Activated CD4-positive, alpha-beta T cell treated with anti-CD3 and anti-CD28 coated beads, Interleukin-2, Interleukin-4, amounts not matched to agents 100 ng/mL and 50 ng/mL, durations not matched to agents 16 hours and 8 hours (primary cell): ENCODE measurements at regions not wholly inside any gene's neighbourhood (a gene's known extent, or its start where the extent isn't known, plus 50 kb on each side); places are given as distances from the start of the nearest gene placed in this dataset.

Source experiments
- DNase-seq: peaks from one replicate; pipeline ENCODE4 v3.0.0-alpha.2; 2020; ENCODE audit warnings: low spot score

DNA sequence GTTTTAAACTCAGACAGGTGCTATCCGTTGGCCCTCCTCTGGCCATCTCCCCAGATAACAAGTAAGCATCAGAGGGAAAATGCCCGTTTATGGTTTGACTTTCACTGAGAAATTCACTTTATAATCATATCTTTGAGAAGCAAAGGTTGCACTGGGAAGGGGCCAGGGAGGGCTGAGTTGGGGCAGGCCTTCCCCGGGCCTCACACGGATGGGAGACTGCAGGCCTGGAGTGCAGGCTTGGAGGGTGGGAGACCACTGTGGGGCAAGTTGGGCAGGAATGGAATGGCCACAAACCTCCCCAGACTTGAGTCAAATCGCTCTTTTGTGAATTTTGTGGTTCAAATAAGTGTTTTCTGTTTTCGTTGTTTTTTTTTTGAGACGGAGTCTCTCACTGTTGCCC is 451.7 kb downstream of the TSHZ3 start:
- no peak for DNase-seq

- no peak for DNase-seq
These were observed 452.2 kb downstream of the TSHZ3 start for GRCh38 chr19:30897034-30897433.

- no peak for DNase-seq
These were observed 452.7 kb downstream of the TSHZ3 start for GRCh38 chr19:30896554-30896953.

DNA sequence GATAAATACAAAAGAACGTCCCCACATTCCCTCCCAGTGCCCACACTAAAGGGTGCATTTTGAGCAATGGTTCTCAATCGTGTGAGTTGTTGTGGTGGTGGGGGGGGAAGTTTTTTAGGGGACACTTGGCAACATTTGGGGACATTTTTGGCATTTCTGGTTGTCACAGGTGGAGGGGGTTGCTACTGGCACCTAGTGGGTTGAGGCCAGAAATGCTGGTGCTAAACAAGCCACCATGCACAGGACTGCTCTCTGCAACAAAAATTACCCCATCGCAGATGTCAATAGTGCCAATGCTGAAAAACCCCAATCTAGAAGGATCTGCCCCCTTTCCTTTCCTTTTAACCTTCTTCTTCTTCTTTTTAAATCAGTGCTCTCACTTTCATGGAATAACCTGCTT is 453.3 kb downstream of the TSHZ3 start:
- no peak for DNase-seq

DNA sequence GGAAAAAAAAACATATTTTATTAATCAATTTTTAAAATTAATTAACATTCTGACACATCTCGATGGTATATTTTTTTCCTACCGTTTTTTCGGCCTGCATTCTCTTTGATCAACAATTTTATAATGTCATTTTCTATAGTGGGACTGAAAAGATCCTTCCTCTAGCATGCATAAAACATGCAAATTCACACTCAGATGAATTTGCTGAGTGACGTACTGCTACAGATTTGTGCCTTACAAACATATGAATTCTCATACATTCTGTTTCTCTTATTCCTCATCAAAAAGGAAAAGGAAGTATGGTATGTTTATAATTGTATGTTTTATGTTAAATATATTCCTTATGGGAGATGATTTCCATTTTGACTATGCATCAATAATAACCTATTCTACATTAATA is 458.2 kb downstream of the TSHZ3 start:
- DNase-seq, result no peak

DNA sequence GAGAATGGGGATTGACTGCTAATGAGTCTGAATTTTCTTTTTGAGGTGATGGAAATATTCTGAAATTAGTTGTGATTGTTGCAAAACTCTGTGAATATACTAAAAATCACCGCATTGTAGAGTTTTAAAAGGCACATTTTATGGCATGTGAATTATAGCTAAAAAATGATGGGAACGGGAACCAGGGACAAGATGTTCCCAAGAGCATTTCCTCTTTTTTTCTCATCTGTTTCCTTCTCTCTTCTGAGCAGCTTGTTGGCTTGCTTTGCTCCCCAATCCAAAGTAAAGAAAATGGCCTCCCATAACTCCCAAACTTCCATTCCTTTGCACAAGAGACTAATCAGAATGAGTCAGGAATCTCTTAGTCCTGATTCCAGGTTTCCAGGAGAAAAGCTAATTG is 459.2 kb downstream of the TSHZ3 start:
- no peak for DNase-seq

- DNase-seq, result no peak
These were observed 460.3 kb downstream of the TSHZ3 start for GRCh38 chr19:30888937-30889336.

DNA sequence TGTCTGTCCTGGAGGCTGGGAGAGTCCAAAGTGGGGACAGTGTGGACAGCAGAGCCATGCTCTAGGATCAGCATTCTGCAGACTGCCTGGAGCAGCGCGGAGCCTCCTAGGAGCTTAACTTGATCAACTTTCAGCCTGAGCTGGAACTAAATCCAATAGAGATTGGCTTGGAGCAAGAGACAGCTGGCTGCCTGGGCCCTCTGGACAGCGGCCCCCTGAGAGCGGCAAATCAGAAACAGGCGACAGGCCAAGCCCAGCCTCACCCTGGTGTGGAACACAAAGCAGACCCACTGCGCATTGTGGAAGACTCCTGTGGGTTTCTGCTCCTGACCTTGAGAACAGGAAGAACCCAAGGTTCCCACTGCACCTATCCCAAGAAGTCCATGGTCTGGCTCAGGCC is 462.2 kb downstream of the TSHZ3 start:
- DNase-seq, result no peak

GRCh38 chr19:30886222-30886621 is 463.0 kb downstream of the TSHZ3 start:
- no peak for DNase-seq

DNA sequence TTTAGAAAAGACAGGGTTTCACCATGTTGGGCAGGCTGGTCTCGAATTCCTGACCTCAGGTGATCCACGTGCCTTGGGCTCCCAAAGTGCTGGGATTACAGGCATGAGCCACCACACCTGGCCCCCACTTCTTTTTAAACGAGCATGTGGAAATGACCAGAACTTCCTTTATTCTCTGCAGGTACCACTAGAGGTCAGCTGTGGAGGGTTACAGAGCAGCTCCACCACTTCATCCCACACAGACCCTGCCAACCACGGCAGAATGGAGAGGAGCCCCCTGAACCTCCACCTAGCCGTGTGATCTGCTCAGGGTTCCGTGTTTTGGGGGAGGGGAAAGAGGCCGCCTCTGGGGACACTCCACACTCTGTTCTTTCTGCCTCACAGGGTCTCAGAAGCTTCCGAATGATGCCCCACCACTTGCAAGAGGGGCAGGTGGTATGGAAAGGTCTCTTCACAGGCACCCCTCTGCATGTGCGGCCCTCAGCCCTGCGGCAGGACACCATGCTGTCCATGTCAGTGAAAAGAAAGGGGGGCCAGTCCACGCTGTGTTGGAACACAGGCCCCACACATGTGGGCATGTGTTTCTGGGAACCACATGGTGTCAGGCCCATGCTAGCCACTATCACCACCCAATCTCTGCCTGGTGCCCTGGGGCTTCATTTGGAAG is 465.0 kb downstream of the TSHZ3 start:
- DNase-seq, result no peak

DNA sequence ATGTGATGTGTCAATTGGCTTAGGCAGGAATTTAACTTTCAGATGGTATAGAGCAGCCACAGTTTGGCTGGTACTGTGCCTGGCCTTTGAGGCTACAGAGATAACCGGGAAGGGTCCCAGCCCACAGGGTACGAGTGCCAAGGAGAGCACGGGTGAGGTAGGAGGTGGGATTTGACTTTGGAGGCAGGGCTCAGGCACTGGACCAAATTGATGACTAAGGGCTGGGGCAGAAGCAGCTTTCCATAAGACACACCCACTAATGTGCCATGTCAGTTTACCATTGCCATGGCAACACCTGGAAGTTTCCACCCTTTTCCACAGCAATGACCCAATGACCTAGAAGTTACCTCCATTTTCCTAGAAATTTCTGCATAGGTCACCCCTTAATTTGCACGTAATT is 466.2 kb downstream of the TSHZ3 start:
- DNase-seq, result no peak

DNA sequence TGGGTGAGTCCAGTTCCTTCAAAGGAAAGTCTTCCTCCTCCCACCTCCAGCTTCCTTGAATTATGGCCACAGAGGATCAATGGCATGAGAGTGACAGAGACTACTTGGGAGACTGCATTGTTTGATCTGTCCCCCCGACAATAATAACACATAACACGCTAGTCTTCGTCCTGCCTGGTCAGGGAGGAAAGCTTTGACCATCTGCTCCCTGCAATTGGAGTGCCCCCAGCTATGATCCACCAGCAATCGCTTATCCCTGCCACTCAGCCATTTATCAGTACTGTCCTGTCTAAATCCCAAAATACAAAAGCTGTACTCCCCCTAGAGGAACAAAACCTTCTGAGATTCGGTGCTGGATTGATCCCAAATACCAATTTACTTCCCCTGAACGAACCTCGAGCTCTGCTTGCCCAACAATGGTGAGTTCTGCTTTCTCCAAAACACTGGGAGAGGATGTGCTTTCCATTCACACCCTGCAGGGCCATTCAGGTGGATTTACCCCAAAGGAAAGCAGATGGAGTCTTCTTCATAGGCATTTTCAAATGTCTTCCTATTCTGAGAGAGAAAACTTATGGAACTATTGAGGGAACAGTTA is 466.7 kb downstream of the TSHZ3 start:
- no peak for DNase-seq

DNA sequence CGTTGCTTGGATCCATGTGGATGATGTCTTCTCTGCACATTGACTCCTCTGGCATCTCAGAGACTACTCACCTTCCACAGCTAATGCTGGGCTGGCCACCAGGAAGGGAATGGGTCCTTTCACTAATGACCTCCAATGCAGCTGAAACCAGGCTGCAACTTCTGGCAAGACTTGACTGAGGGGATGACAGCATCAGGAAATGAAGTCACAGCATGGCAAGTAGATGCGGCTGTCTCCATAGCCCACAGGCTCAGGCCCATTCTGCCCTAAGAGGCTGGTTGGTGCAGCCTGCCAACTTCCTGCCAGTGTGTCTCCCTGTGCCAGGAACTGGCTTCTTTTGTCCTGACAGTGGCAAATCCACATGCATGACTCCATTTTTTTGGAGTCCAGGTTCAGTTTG is 467.3 kb downstream of the TSHZ3 start:
- no peak for DNase-seq

DNA sequence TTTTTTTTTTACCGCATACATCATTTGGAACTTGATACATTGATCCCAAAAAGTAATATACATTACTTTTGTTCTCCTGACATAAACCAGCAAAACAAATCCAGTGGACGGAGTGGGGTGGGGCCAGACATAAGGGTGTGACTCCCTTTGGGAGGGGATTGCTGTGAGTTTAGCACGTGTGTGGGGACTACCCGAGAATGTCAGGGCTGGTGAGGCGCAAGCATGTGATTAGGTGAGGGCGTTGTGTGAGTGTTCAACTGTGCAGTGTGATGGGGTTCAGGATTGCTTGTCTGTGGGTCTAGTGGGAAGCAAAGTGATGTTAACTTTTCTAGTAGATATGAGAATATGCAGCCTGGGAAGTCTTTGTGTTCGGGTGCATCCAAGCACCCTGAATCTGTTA is 468.0 kb downstream of the TSHZ3 start:
- DNase-seq, result no peak

- DNase-seq, result no peak
These were observed 468.7 kb downstream of the TSHZ3 start for GRCh38 chr19:30880551-30880950.

DNA sequence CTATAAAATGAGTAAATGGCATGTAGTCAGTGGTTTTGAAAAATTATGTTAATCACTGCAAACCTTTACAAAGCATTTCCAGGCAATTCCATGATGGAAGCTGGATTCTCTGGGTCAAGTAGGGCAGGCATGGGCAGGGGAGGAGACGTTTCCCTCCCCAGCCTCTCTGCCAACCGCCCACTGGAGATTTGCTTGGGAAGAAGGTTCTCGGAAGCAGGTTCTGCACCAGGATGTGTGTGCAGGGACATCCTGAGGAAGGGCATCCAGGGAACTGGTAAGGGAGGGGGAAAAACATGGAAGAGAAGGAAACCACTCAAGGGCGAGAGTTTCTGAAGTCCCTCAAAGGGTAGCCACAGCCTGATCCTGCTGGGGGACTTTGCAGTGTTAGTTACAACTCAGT is 469.1 kb downstream of the TSHZ3 start:
- no peak for DNase-seq

GRCh38 chr19:30879736-30880135 is 469.5 kb downstream of the TSHZ3 start:
- DNase-seq, result no peak

DNA sequence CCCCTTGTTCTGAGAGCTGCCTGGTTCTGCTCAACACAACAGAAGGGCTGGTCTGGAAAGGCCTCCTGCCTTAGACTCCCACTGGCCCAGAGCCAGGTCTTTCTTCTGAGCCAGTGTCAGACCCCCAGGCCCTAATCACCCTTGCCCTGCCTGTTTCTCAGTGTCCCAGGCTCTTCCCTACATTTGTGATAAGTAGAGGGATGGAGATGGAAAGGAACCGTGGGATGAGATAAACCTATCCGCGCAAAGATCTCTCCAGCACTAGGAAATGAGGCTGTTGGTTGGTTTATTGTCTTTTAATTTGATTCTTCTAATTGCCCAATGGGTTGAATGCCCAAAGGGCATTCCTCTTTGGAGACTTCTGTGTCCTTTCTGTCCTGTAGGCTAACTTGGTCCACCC is 470.0 kb downstream of the TSHZ3 start:
- DNase-seq, result no peak

GRCh38 chr19:30878495-30878894 is 470.7 kb downstream of the TSHZ3 start:
- DNase-seq, result no peak

GRCh38 chr19:30877661-30878113 is 471.5 kb downstream of the TSHZ3 start:
- DNase-seq, result no peak

GRCh38 chr19:30873691-30874090 is 475.5 kb downstream of the TSHZ3 start:
- DNase-seq, result no peak

GRCh38 chr19:30873003-30873402 is 476.2 kb downstream of the TSHZ3 start:
- DNase-seq, result no peak

DNA sequence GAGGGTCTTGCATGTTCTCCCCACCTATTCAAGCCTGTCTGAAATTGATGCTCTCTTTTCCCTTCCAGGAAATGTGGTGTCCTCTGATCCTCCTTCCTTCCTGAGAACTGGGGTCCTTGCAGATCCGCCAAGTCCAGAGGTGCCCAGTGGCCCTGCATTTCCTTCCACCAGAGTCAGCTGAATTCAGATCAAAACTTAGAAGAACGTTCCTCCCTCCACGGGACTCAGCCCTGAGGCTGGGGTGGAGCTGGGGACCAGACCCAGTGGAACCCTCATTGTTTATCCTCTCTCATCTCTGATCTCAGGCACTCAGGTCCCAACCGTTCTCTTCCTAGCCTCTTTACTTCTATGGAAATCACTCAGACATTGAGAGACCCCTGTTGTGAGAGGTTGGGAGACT is 477.3 kb downstream of the TSHZ3 start:
- no peak for DNase-seq

DNA sequence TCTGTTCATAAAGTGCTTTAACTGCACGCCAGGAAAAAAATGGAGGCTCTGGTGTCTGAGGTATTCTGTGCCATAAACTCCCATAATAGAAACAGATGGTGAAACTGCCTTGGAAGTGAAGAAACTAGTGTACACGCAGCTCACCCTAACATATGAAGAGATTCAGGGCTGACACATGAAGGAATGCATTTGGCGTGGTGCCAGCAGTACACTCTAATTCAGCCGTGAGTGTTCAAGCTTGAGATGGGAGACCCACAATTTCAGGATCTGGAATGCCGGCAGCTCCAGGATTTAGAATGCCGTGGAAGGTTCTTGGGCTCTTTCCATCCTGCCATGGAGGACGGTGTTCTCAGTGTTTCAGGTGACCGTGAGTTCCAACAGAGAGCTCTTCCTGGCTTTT is 478.4 kb downstream of the TSHZ3 start:
- DNase-seq, result no peak
